AG09309 (cell line): ENCODE measurements at regions not wholly inside any gene's neighbourhood (a gene's known extent, or its start where the extent isn't known, plus 50 kb on each side); places are given as distances from the start of the nearest gene placed in this dataset.

Source experiments
- DNase-seq: peaks from one replicate; pipeline ENCODE4 v3.0.0-alpha.2; 2010; ENCODE audit warnings: low read depth
- H3K4me3 ChIP-seq: 2 replicates; pipeline ENCODE4 v1.5.1; 2011; ENCODE audit warnings: mild to moderate bottlenecking, low read depth, low read length, moderate library complexity; ENCODE audit not compliant: control insufficient read depth
- TF ChIP-seq, protein P1 (sequence below): IDR thresholded peaks from 2 replicates; pipeline ENCODE4 v1.5.1; 2011; ENCODE audit warnings: mild to moderate bottlenecking, low read depth, low read length, inconsistent platforms; ENCODE audit not compliant: insufficient read depth, control insufficient read depth; ENCODE audit errors: missing control alignments

DNA sequence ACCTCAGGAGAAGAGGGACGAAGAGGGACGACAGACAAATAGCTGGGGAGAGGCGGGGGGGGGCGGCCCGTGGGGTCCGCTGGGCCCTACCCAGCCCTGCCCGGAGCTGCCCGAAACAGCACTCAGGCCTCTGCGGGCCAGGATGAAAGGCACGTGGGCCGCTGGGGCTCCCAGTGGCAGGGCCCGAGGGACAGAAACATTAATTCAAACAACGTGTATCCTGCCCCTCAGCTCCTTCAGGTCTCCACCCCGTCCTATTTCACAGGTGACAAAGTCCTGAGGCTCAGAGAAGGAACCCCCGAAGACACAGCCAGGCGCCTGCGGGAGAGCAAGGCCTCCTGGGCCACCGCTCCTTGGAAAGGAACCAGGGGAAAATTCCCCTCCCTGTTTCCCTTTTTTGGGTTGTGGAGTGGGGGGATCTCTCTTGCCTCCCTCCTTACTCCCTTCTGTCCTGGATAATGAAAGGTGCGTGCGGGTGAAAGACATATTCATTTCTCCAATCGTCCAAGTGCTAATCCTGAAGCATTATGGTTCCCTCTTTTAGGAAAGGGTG lies 93.3 kb downstream of the RNASET2 start:
- TF ChIP-seq, protein P1, sequence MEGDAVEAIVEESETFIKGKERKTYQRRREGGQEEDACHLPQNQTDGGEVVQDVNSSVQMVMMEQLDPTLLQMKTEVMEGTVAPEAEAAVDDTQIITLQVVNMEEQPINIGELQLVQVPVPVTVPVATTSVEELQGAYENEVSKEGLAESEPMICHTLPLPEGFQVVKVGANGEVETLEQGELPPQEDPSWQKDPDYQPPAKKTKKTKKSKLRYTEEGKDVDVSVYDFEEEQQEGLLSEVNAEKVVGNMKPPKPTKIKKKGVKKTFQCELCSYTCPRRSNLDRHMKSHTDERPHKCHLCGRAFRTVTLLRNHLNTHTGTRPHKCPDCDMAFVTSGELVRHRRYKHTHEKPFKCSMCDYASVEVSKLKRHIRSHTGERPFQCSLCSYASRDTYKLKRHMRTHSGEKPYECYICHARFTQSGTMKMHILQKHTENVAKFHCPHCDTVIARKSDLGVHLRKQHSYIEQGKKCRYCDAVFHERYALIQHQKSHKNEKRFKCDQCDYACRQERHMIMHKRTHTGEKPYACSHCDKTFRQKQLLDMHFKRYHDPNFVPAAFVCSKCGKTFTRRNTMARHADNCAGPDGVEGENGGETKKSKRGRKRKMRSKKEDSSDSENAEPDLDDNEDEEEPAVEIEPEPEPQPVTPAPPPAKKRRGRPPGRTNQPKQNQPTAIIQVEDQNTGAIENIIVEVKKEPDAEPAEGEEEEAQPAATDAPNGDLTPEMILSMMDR, result no peak
- H3K4me3 ChIP-seq, result peak overlapping the region; percentile 34
- DNase-seq, result no peak

DNA sequence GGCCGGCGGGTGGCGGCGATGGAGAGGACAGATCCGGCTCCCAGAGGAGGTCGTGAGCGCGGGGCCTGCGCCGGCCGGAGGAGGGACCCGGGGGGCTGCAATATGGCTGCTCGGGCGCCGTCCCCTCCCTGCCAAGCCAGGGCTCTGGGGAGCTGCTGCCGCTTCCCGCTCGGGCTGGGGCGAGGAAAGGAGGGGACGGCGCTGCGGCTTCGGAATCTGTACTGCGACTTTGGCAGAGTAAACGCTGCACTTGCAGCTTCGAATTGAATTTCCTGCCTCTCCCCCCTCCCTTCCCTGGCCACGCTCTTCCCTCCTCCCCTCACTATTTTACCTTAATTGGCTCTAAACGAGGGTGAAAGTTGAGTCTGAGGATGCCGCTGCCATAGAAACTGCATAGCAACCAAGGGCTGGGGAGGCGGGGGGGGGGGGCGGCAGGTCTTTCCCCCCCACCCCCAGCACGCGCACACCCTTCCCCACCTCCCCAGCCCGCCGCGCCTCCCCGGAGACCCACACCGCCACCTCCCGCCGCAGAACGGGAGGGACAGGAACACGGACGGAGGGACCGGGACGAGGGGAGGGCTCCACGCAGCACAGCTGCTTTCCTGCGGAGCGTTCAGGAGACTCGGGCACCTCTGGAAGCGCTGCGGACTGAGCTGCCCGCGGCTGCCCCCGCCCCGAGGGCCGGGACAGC lies 93.9 kb downstream of the RNASET2 start:
- TF ChIP-seq, protein P1, result no peak
- no peak for DNase-seq
- H3K4me3 ChIP-seq, result peak overlapping the region; percentile 34

DNA sequence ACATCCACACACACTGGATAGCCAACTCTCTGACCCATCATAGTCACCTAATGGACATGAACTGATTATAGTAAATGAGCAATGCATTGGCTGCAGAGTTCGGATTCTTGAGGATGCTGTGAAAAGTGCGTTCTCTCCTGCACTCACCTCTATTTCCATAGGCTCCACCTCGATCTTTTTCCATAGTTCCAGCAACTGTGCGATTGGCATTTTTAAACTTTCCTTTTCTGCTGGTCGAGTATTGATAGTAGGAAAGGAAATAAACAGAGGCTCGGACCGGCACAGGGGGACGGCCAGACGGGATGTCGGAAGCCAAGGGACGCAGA lies 94.4 kb downstream of the RNASET2 start:
- peak overlapping the region; percentile 34 for H3K4me3 ChIP-seq
- TF ChIP-seq, protein P1, result no peak
- DNase-seq, result no peak

DNA sequence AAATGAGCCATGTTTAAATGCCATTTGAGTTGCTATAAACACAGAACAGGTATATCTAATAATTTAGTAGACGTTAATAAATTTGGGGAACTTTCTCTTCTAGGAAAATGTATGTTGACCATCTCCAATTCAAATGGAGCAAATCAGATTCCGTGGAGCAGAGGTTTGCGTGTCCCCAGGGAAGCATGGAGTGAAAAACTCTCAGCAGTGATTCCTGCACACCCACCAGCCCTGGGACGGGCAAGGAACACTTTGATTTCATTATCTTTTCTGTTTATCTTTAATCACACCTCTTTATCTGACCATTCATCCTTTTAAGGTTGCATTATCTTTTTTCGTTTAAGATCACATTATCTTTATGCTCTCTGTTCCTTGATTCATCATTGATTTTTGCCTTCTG lies 95.0 kb downstream of the RNASET2 start:
- TF ChIP-seq, protein P1, result no peak
- no peak for DNase-seq
- no peak overlapping the region for H3K4me3 ChIP-seq

DNA sequence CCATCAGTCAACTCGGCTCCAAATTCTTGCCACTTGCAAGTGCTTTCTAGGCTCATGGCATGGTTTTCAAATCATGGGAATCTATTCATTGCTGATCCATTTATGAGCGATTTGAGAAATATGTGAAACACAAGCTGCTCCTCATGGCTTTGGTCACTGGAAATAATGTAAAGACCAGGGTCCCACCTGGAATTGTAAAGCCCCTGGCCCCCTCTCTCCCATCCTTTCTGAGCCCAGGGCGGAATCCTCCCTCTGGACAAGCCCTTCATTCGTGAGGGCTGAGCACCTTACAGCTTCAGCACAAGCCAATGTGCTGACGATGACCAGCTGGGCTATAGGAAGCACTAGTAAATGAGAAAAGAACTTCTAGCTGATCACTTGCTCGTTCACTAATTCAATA lies 96.0 kb downstream of the RNASET2 start:
- no peak for DNase-seq
- TF ChIP-seq, protein P1, result no peak
- H3K4me3 ChIP-seq, result no peak overlapping the region

DNA sequence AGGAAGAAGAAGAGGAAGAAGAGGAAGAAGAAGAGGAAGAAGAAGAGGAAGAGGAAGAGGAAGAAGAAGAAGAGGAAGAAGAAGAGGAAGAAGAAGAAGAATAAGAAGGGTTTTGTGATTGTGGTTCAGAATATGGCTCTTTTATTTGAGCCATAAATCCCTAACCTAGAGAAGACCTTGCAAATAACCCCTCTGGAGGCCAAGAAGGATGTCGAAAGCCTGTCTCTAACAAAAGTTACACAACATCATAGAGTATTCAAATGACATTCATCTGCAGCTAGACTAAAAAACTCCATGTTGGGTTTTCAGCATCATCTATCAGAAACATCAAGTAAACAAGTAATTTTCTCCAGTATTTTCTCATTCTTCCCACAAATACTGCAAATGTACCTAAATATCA lies 100.9 kb downstream of the RNASET2 start:
- DNase-seq, result no peak
- TF ChIP-seq, protein P1, result no peak

More for the DNA sequence above, 100.9 kb downstream of the RNASET2 start:
- no peak overlapping the region for H3K4me3 ChIP-seq
